ENCODE measurements at regions not wholly inside any gene's neighbourhood (a gene's known extent, or its start where the extent isn't known, plus 50 kb on each side); places are given as distances from the start of the nearest gene placed in this dataset.
"Not testable (repeated sequence)": the region's sequence is repeated elsewhere in the genome, so short reads cannot be mapped to it uniquely, and the experiment has no call there.

- DNase-seq (ENCODE audit: low spot score): no peak
Observed at GRCh38 chr16:86277221-86277620, 233.1 kb upstream of the FOXF1 start.

GRCh38 chr16:86277859-86278258, 232.5 kb upstream of the FOXF1 start:
- DNase-seq (ENCODE audit: low spot score): not testable (repeated sequence)

- no peak for DNase-seq (ENCODE audit: low spot score)
Observed at GRCh38 chr16:86281421-86281820, 228.9 kb upstream of the FOXF1 start.

- no peak for DNase-seq (ENCODE audit: low spot score)
Observed at GRCh38 chr16:86283944-86284343, 226.4 kb upstream of the FOXF1 start.

GRCh38 chr16:86285421-86285820, 224.9 kb upstream of the FOXF1 start:
- DNase-seq (ENCODE audit: low spot score): no peak

GRCh38 chr16:86285938-86286921, 224.1 kb upstream of the FOXF1 start:
- no peak for DNase-seq (ENCODE audit: low spot score)

GRCh38 chr16:86286991-86287663, 223.2 kb upstream of the FOXF1 start:
- no peak for DNase-seq (ENCODE audit: low spot score)

GRCh38 chr16:86287664-86288201, 222.6 kb upstream of the FOXF1 start:
- no peak for DNase-seq (ENCODE audit: low spot score)

GRCh38 chr16:86288716-86289294, 221.5 kb upstream of the FOXF1 start:
- no peak for DNase-seq (ENCODE audit: low spot score)

GRCh38 chr16:86289304-86289703, 221.0 kb upstream of the FOXF1 start:
- DNase-seq (ENCODE audit: low spot score): no peak

GRCh38 chr16:86289907-86290306, 220.4 kb upstream of the FOXF1 start:
- DNase-seq (ENCODE audit: low spot score): no peak

- no peak for DNase-seq (ENCODE audit: low spot score)
Observed at GRCh38 chr16:86291491-86291890, 218.8 kb upstream of the FOXF1 start.

GRCh38 chr16:86292171-86292775, 218.1 kb upstream of the FOXF1 start:
- no peak for DNase-seq (ENCODE audit: low spot score)

- no peak for DNase-seq (ENCODE audit: low spot score)
Observed at GRCh38 chr16:86292942-86293341, 217.4 kb upstream of the FOXF1 start.

GRCh38 chr16:86293906-86294305, 216.4 kb upstream of the FOXF1 start:
- DNase-seq (ENCODE audit: low spot score): no peak

GRCh38 chr16:86294535-86295196, 215.7 kb upstream of the FOXF1 start:
- DNase-seq (ENCODE audit: low spot score): no peak

- no peak for DNase-seq (ENCODE audit: low spot score)
Observed at GRCh38 chr16:86296256-86296655, 214.1 kb upstream of the FOXF1 start.

GRCh38 chr16:86297391-86297790, 212.9 kb upstream of the FOXF1 start:
- DNase-seq (ENCODE audit: low spot score): no peak

GRCh38 chr16:86297866-86298757, 212.2 kb upstream of the FOXF1 start:
- no peak for DNase-seq (ENCODE audit: low spot score)

- no peak for DNase-seq (ENCODE audit: low spot score)
Observed at GRCh38 chr16:86298758-86299134, 211.6 kb upstream of the FOXF1 start.

All from pons (tissue), 1 donor.